ENCODE measurements at regions not wholly inside any gene's neighbourhood (a gene's known extent, or its start where the extent isn't known, plus 50 kb on each side); places are given as distances from the start of the nearest gene placed in this dataset.

GRCh38 chr3:56923526-56924224, 121.9 kb upstream of the ARHGEF3 start:
- DNase-seq: peak; percentile 19

- DNase-seq: no peak
Measured at GRCh38 chr3:56921573-56922453, 120.1 kb upstream of the ARHGEF3 start.

GRCh38 chr3:56919797-56920195, 118.0 kb upstream of the ARHGEF3 start:
- DNase-seq: no peak

DNA sequence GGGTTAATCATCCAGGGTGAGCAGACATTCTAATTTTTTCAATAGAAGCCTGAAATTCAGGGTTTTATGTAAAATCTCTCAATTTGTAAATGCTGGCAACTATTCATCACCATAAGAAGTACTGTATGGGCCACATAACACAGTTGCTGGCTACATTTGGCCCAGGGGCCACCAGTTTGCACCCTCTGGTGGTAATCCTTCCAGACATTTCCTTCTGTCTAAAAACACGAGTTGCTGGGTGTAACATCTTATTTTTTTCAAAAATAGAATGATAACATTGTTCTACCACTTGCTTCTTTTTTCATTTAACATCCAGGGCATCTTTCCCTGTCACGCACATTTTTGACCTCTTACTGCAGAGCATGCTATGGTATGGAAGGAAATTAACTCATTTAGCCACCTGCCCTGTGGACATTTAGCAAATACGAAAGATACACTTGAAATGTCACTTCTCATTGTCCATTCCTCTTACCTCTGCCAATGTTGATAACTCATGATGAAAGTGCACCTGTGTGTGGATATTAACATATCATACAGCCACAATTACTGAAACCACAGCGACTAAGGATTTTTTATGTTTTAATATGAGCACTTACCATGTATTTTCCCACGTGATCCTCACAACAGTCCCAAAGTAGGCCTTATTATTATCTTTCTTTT, 117.5 kb upstream of the ARHGEF3 start:
- no peak for DNase-seq

DNA sequence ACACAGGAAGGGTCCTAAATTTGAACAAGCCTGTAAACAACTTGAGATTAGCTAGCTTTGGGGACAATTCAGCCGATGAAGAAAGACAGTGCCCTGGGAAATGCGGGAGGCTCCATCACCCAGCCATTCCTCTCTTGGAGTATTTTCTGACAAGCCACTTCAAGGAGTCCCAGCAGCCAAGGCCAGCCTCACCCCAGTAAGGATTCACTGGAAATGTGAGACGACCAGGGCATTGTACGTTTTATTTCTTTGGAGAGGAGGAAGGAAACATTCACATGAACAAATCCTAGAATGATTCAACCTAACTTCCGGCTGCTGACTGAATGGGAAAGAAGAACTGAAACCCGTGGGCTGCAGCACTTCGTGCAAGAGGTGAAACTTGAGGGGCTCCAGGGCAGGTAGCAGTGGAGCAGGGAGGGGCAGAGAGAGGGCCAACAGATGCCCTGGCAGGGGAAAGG, 116.4 kb upstream of the ARHGEF3 start:
- no peak for DNase-seq

DNA sequence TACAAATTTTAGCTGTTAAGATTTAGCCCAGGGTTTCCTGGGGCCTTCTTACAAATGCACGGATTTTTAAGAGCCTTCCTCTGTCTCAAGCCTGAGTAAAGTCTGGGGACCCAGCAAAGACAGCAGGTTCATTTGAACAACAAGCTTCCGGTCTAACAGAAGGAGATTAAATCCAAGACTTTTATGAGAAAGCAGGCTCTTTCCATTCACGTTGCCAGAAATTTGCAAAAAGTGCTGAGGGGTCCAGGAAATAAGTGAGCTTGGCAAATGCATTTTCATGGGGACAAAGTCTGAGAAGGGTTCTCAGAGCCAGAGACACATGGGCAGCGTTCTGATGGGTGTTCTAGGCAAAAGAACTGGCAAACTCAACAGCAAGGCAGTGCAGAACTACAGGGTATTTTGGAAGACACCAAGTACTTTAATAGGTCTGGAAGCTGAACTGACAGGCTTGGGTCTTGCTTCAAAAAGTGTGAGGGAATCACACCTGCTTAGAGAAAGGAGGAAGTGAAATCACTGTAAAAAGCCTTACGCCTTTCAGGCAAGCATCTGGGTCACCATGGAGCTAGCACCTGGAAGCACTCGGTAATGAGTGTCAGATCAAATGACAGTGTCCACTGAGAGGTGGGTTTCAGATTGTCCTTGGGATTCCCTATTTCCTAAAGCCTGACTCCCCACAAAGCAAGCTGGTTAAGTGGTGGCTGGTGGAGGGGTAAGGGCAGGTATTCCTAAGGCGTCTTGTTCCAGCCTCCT, 115.8 kb upstream of the ARHGEF3 start:
- DNase-seq: no peak

GRCh38 chr3:56916716-56917360, 115.1 kb upstream of the ARHGEF3 start:
- no peak for DNase-seq

DNA sequence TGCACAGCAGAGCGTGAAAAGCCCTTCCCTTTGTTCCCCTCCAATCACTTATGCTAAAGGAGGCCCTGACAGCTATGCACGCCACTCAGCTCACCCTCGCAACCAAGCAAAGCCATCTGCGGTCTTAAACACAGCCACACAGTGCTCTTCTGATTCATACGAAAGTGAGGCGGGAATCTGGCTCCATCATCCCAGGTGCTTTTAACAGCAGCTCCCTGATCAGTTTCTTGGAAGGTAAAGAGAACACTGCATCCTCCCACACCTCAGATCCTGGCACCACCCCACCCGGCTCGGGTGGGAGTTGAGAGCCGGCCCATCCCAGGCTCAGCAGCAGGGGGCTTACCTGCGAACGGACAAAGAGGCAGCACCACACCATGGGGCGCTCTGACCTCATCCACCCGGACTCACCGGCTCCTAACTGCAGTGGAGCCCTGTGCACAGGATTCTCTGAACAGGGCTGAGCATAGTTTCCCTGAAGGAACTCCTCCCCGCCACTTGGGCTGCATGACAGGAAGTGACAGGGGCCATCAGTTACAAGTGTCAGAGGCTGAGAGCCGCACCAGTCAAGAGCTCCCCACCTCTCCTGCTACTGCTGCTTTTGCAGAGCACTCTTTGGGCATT, 114.3 kb upstream of the ARHGEF3 start:
- DNase-seq: no peak

GRCh38 chr3:56914646-56915045, 112.9 kb upstream of the ARHGEF3 start:
- DNase-seq: no peak

DNA sequence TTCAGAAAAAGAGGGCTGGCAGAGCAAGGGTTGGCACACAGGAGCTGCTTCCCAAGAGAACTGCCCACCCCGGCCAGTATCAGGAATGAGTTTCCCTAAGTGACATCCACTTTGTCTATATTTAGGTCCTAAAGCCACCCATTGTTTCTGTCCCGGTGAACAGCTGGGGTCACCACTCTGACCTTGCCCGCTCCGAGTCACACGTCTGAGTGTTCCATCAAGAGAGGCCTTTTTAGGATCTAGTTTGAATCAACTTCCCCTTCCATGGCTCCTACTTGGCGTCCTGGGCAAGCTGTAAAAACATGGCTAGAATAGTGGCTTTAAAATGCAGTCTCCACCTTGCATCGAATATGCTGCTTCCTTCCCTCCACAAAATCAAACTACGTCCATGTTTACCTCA, 109.6 kb upstream of the ARHGEF3 start:
- DNase-seq: no peak

DNA sequence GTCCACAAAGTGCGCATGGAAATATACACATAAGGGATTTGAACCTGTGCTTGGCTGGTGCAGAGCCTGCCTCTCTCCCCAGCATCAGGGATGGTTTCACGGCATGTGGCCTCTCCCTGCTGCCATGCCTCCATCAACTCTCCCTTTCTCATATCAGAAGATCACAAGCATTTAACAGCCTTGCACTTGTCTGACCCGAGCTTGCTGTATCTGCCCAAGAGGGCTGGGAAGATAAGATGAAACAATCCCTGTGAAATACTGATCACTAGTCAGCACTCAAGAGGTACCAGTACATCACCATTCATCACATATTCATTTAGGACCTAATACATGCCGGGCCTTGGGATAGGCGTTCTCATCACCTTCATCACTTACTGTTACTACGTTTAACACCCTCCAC, 107.6 kb upstream of the ARHGEF3 start:
- DNase-seq: no peak

DNA sequence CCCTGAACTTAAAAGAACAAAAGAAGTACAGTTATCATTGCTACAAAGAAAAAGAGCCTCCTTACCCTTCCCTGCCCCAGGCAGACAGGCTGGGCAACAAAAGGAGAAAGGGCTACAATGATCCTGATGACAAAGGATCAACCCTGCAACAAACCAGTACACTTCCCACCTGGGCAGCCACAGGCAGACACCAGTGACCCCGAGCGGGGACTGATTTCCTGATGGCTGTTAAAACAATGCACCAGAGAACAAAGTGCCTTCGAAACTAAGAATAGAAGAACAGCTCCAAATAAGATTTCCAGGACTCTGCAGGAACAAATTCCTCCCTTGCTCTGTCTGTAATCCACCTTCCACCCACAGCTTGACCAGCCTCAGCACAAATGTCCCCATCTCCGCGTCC, 106.3 kb upstream of the ARHGEF3 start:
- no peak for DNase-seq

- DNase-seq: no peak
Measured at GRCh38 chr3:56904552-56905215, 102.9 kb upstream of the ARHGEF3 start.

GRCh38 chr3:56903231-56903782, 101.6 kb upstream of the ARHGEF3 start:
- no peak for DNase-seq

DNA sequence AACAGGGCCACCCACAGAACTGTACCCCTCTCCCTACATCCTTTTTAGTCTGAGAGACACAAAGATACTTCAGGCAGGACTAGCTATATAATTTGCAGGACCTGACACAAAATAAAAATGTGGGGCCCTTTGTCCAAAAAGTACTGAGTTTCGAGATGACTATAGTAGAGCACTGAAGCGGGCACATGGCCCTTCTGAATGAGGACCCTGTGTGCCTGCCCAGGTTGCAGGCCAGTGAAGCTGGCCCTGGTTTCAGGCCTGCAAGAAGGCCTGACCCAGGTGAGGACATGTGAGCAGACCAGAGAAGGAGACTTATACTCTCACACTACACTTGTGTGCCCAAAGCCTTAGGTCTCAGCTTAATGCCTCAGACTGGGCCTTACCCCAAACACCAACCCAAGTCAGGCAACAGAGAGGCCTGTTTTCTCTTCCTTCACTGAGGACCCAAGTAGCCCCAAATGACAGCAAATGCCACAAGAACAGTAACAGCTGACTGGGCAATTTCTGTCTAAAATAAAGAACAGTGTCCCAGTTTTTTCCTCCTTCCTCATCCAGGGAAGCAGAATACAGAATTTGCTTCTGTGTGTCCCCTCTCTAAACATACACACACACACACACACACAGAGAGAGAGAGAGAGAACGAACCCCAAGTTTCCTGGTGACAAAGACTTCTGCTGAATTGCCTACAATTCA, 100.9 kb upstream of the ARHGEF3 start:
- no peak for DNase-seq

- no peak for DNase-seq
Measured at GRCh38 chr3:56900801-56901200, 99.1 kb upstream of the ARHGEF3 start.

GRCh38 chr3:56899851-56900250, 98.1 kb upstream of the ARHGEF3 start:
- DNase-seq: no peak

- no peak for DNase-seq
Measured at GRCh38 chr3:56899078-56899477, 97.3 kb upstream of the ARHGEF3 start.

DNA sequence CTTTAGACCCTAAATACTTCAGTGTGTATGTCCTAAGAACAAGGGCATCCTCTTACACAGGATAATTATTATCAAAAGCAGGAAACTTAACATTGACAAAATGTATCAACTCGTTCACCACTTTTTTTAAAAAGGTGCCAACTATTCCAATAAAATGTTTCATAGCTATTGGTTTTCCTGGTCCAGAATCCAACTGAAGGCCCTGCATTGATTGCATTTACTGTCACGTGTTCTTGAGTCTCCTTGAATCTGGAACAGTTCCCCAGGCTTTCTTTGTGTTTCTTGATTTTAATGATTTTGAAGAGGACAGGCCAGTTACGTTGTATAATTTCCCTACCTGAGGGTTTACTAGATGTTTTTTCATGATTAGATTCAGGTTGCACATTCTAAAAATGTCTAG, 94.6 kb upstream of the ARHGEF3 start:
- DNase-seq: no peak

DNA sequence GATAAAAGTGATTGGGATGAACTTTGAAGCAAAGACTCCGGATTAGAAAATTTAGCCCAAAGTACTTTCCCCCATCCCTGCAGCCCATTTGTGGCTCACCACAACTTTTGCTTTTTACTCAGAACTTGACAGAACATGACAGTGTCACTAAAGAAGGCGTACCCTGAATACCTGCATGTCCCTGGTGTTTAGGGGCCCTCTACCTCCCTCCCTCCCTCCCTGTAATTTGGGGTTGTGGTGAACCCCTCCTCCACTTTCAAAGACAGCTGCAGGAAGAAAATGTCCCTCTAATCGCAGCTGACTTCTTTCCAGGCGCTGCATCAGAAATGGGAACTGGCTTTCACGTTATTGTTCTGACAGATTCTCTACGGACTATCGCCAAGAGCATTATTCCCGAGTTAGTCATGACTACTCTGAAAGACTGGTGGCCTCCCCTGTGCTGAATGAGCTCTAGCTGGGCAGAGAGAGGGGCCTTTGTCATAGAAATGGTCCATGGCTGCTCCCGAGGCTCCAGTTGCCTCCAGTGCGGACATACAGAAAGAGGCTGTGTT, 93.2 kb upstream of the ARHGEF3 start:
- DNase-seq: no peak
